ENCODE measurements at regions not wholly inside any gene's neighbourhood (a gene's known extent, or its start where the extent isn't known, plus 50 kb on each side); places are given as distances from the start of the nearest gene placed in this dataset.

GRCh38 chr6:104625536-104625935, 234.2 kb downstream of the HACE1 start:
- no peak for DNase-seq (ENCODE audit: low read depth)
- in situ Hi-C loops (cut with HindIII; ENCODE audit: low pct_unique_long_range_greater_than_20kb, low sequenced_read_pairs), result no loop called here

GRCh38 chr6:104623052-104623690, 236.5 kb downstream of the HACE1 start:
- DNase-seq (ENCODE audit: low read depth), result no peak
- in situ Hi-C loops (cut with HindIII; ENCODE audit: low pct_unique_long_range_greater_than_20kb, low sequenced_read_pairs), result no loop called here

GRCh38 chr6:104621396-104621795, 238.3 kb downstream of the HACE1 start:
- in situ Hi-C loops (cut with HindIII; ENCODE audit: low pct_unique_long_range_greater_than_20kb, low sequenced_read_pairs), result no loop called here
- no peak for DNase-seq (ENCODE audit: low read depth)

GRCh38 chr6:104617591-104617990, 242.1 kb downstream of the HACE1 start:
- in situ Hi-C loops (cut with HindIII; ENCODE audit: low pct_unique_long_range_greater_than_20kb, low sequenced_read_pairs), result no loop called here
- no peak for DNase-seq (ENCODE audit: low read depth)

GRCh38 chr6:104614394-104614793, 245.3 kb downstream of the HACE1 start:
- in situ Hi-C loops (cut with HindIII; ENCODE audit: low pct_unique_long_range_greater_than_20kb, low sequenced_read_pairs), result no loop called here

GRCh38 chr6:104613416-104614001, 246.2 kb downstream of the HACE1 start:
- peak; percentile 8 for DNase-seq (ENCODE audit: low read depth)
- in situ Hi-C loops (cut with HindIII; ENCODE audit: low pct_unique_long_range_greater_than_20kb, low sequenced_read_pairs), result no loop called here

More at GRCh38 chr6:104614394-104614793, 245.3 kb downstream of the HACE1 start:
- no peak for DNase-seq (ENCODE audit: low read depth)

GRCh38 chr6:104612541-104612940, 247.2 kb downstream of the HACE1 start:
- in situ Hi-C loops (cut with HindIII; ENCODE audit: low pct_unique_long_range_greater_than_20kb, low sequenced_read_pairs), result no loop called here
- no peak for DNase-seq (ENCODE audit: low read depth)

- in situ Hi-C loops (cut with HindIII; ENCODE audit: low pct_unique_long_range_greater_than_20kb, low sequenced_read_pairs), result no loop called here
- DNase-seq (ENCODE audit: low read depth), result no peak
Observed at GRCh38 chr6:104608101-104608500, 251.6 kb downstream of the HACE1 start.

GRCh38 chr6:104607501-104607900, 252.2 kb downstream of the HACE1 start:
- in situ Hi-C loops (cut with HindIII; ENCODE audit: low pct_unique_long_range_greater_than_20kb, low sequenced_read_pairs), result no loop called here
- DNase-seq (ENCODE audit: low read depth), result no peak

GRCh38 chr6:104606361-104606760, 253.4 kb downstream of the HACE1 start:
- DNase-seq (ENCODE audit: low read depth), result no peak
- in situ Hi-C loops (cut with HindIII; ENCODE audit: low pct_unique_long_range_greater_than_20kb, low sequenced_read_pairs), result no loop called here

- no peak for DNase-seq (ENCODE audit: low read depth)
- in situ Hi-C loops (cut with HindIII; ENCODE audit: low pct_unique_long_range_greater_than_20kb, low sequenced_read_pairs), result no loop called here
Observed at GRCh38 chr6:104604685-104605084, 255.0 kb downstream of the HACE1 start.

GRCh38 chr6:104603108-104603745, 256.5 kb downstream of the HACE1 start:
- in situ Hi-C loops (cut with HindIII; ENCODE audit: low pct_unique_long_range_greater_than_20kb, low sequenced_read_pairs), result no loop called here
- DNase-seq (ENCODE audit: low read depth), result no peak

GRCh38 chr6:104601721-104602120, 258.0 kb downstream of the HACE1 start:
- in situ Hi-C loops (cut with HindIII; ENCODE audit: low pct_unique_long_range_greater_than_20kb, low sequenced_read_pairs), result no loop called here

GRCh38 chr6:104601131-104601651, 258.5 kb downstream of the HACE1 start:
- in situ Hi-C loops (cut with HindIII; ENCODE audit: low pct_unique_long_range_greater_than_20kb, low sequenced_read_pairs), result no loop called here
- no peak for DNase-seq (ENCODE audit: low read depth)

More at GRCh38 chr6:104601721-104602120, 258.0 kb downstream of the HACE1 start:
- no peak for DNase-seq (ENCODE audit: low read depth)

- no peak for DNase-seq (ENCODE audit: low read depth)
- in situ Hi-C loops (cut with HindIII; ENCODE audit: low pct_unique_long_range_greater_than_20kb, low sequenced_read_pairs), result no loop called here
Observed at GRCh38 chr6:104600639-104600931, 259.1 kb downstream of the HACE1 start.

- in situ Hi-C loops (cut with HindIII; ENCODE audit: low pct_unique_long_range_greater_than_20kb, low sequenced_read_pairs), result no loop called here
- DNase-seq (ENCODE audit: low read depth), result no peak
Observed at GRCh38 chr6:104599821-104600638, 259.7 kb downstream of the HACE1 start.

- no peak for DNase-seq (ENCODE audit: low read depth)
- in situ Hi-C loops (cut with HindIII; ENCODE audit: low pct_unique_long_range_greater_than_20kb, low sequenced_read_pairs), result no loop called here
Observed at GRCh38 chr6:104597541-104598050, 262.1 kb downstream of the HACE1 start.

GRCh38 chr6:104596091-104596490, 263.6 kb downstream of the HACE1 start:
- in situ Hi-C loops (cut with HindIII; ENCODE audit: low pct_unique_long_range_greater_than_20kb, low sequenced_read_pairs), result no loop called here
- no peak for DNase-seq (ENCODE audit: low read depth)
